DOHH2 (cell line): ENCODE measurements at regions not wholly inside any gene's neighbourhood (a gene's known extent, or its start where the extent isn't known, plus 50 kb on each side); places are given as distances from the start of the nearest gene placed in this dataset.

Experiments
- H3F3A ChIP-seq: fragments of 200-600 bp; sonication (generic), shearing (Covaris generic); 2 replicates; pipeline ENCODE4 v1.6.0; 2016; ENCODE audit warnings: antibody characterized with exemption, mild to moderate bottlenecking; ENCODE audit not compliant: control insufficient read depth, insufficient read depth
- H3K27ac ChIP-seq: fragments of 200-600 bp; sonication (generic); 2 replicates; pipeline ENCODE4 v1.5.1; 2014; ENCODE audit warnings: low read depth, mild to moderate bottlenecking, low read length, moderate library complexity
- H3K27me3 ChIP-seq: fragments of 200-600 bp; sonication (generic); 2 replicates; pipeline ENCODE4 v1.6.1; 2014; ENCODE audit warnings: mild to moderate bottlenecking, low read length, mixed read lengths; ENCODE audit not compliant: control insufficient read depth
- H3K36me3 ChIP-seq: fragments of 200-600 bp; sonication (generic); 2 replicates; pipeline ENCODE4 v1.6.1; 2014; ENCODE audit warnings: mild to moderate bottlenecking, low read length, moderate library complexity, mixed read lengths; ENCODE audit not compliant: control insufficient read depth
- H3K4me1 ChIP-seq: fragments of 200-600 bp; sonication (generic); 2 replicates; pipeline ENCODE4 v1.6.1; 2014; ENCODE audit warnings: mild to moderate bottlenecking, low read length, mixed read lengths; ENCODE audit not compliant: control insufficient read depth
- H3K4me2 ChIP-seq: fragments of 200-600 bp; sonication (generic); 2 replicates; pipeline ENCODE4 v1.6.0; 2014; ENCODE audit warnings: mild to moderate bottlenecking, low read length, moderate library complexity
- H3K4me3 ChIP-seq: fragments of 200-600 bp; sonication (generic); 2 replicates; pipeline ENCODE4 v1.5.1; 2014; ENCODE audit warnings: mild to moderate bottlenecking, low read length, mixed read lengths
- H3K79me2 ChIP-seq: fragments of 200-600 bp; sonication (generic); 2 replicates; pipeline ENCODE4 v1.6.1; 2014; ENCODE audit warnings: mild to moderate bottlenecking, low read length, mixed read lengths; ENCODE audit not compliant: control insufficient read depth
- H3K9me2 ChIP-seq: fragments of 200-600 bp; sonication (generic); replicated peaks from 2 replicates; pipeline ENCODE4 v1.6.1; 2014; ENCODE audit warnings: mild to moderate bottlenecking, low read length, mixed read lengths; ENCODE audit not compliant: control insufficient read depth
- H3K9me3 ChIP-seq: fragments of 200-600 bp; sonication (generic); 2 replicates; pipeline ENCODE4 v1.6.1; 2014; ENCODE audit warnings: antibody characterized with exemption, low read length, mixed read lengths; ENCODE audit not compliant: control insufficient read depth, insufficient read depth
- H4K20me1 ChIP-seq: fragments of 200-600 bp; sonication (generic); 2 replicates; pipeline ENCODE4 v1.6.0; 2014; ENCODE audit warnings: low read depth, mild to moderate bottlenecking, antibody characterized with exemption, low read length, moderate library complexity; ENCODE audit not compliant: control insufficient read depth, insufficient read depth
- CTCF ChIP-seq: fragments of 200-600 bp; sonication (generic); IDR thresholded peaks from one replicate; pipeline ENCODE4 v1.5.1; 2014; ENCODE audit warnings: antibody characterized with exemption, mild to moderate bottlenecking, low read depth, low read length; ENCODE audit not compliant: poor library complexity, severe bottlenecking
- EZH2phosphoT487 ChIP-seq: fragments of 200-600 bp; sonication (generic); IDR thresholded peaks from 2 replicates; pipeline ENCODE4 v1.6.1; 2017; ENCODE audit warnings: borderline replicate concordance, mild to moderate bottlenecking, antibody characterized with exemption, low read length, moderate library complexity, mixed read lengths

- Histone ChIP-seq H3K4me1 (no peaks in the 10 kb centered on the region), H3K9me3 (no peaks in the 10 kb centered on the region), H3K36me3 (no peaks in the 10 kb centered on the region), H4K20me1 (no peaks in the 10 kb centered on the region), H3K27ac (no peak overlapping the region), H3K4me2 (no peak overlapping the region), H3K4me3 (no peak overlapping the region), H3F3A (no peaks in the 10 kb centered on the region), H3K27me3 (no peaks in the 10 kb centered on the region), H3K79me2 (no peaks in the 10 kb centered on the region), H3K9me2 (no peaks in the 10 kb centered on the region)
- TF ChIP-seq CTCF (no peak), EZH2phosphoT487 (no peak)
Measured at GRCh38 chr1:209443975-209444651, 139.4 kb upstream of the CAMK1G start.

GRCh38 chr1:209444961-209445360 lies 138.6 kb upstream of the CAMK1G start:
- TF ChIP-seq CTCF (no peak), EZH2phosphoT487 (no peak)
- Histone ChIP-seq H3K27ac (no peak overlapping the region), H3K4me2 (no peak overlapping the region), H3K9me3 (no peaks in the 10 kb centered on the region), H3K27me3 (no peaks in the 10 kb centered on the region), H4K20me1 (no peaks in the 10 kb centered on the region), H3K36me3 (no peaks in the 10 kb centered on the region), H3K9me2 (no peaks in the 10 kb centered on the region), H3K4me3 (no peak overlapping the region), H3F3A (no peaks in the 10 kb centered on the region), H3K4me1 (no peaks in the 10 kb centered on the region), H3K79me2 (no peaks in the 10 kb centered on the region)

GRCh38 chr1:209445576-209445975 lies 137.9 kb upstream of the CAMK1G start:
- no peak overlapping the region for H3K27ac ChIP-seq
- no peaks in the 10 kb centered on the region for H3K4me1 ChIP-seq
- no peak overlapping the region for H3K4me2 ChIP-seq
- H3K79me2 ChIP-seq: no peaks in the 10 kb centered on the region
- no peaks in the 10 kb centered on the region for H3K27me3 ChIP-seq
- H3F3A ChIP-seq: no peaks in the 10 kb centered on the region
- no peak overlapping the region for H3K4me3 ChIP-seq
- TF ChIP-seq EZH2phosphoT487: no peak
- TF ChIP-seq CTCF: no peak
- no peaks in the 10 kb centered on the region for H3K36me3 ChIP-seq
- H4K20me1 ChIP-seq: no peaks in the 10 kb centered on the region
- no peaks in the 10 kb centered on the region for H3K9me2 ChIP-seq
- H3K9me3 ChIP-seq: no peaks in the 10 kb centered on the region
